H1 (cell line): ENCODE measurements at regions not wholly inside any gene's neighbourhood (a gene's known extent, or its start where the extent isn't known, plus 50 kb on each side); places are given as distances from the start of the nearest gene placed in this dataset.

Experiments
- CTCF ChIA-PET: fragments of 300-600 bp; sonication (Branson Sonifier 250); formaldehyde crosslinking; loops from one replicate; lab custom pipeline; 2021; ENCODE audit not compliant: partially characterized antibody; lab: Charles Lee
- POLR2A ChIA-PET: fragments of 300-600 bp; sonication (Branson Sonifier 250); formaldehyde crosslinking; loops from one replicate; lab custom pipeline; 2021; ENCODE audit warnings: inconsistent platforms; ENCODE audit not compliant: partially characterized antibody; lab: Charles Lee
- DNase-seq, 2 experiments: peaks; one replicate each; pipeline versions ENCODE4 v3.0.0 to v3.0.0-alpha.2; 2010 to 2022; ENCODE audit warnings: low spot score in 2 of 2, low read depth in 1 of 2, mixed read lengths in 1 of 2
- FAIRE-seq: peaks from 2 replicates; lab custom pipeline; 2011; peaks lifted over from hg19 to GRCh38; lab: Jason Lieb, UNC
- H2AFZ ChIP-seq: 2 replicates; pipeline ENCODE4 v1.8.1; 2012; ENCODE audit warnings: low read length, inconsistent platforms
- H2AK5ac ChIP-seq: 2 replicates; pipeline ENCODE4 v1.6.1; 2013; ENCODE audit warnings: low read depth, low read length
- H2BK120ac ChIP-seq: replicated peaks from 2 replicates; pipeline ENCODE3; 2013; ENCODE audit warnings: low read depth, low read length, inconsistent platforms
- H2BK12ac ChIP-seq: 2 replicates; pipeline ENCODE4 v1.6.1; 2013; ENCODE audit warnings: low read depth, low read length
- H2BK15ac ChIP-seq: 2 replicates; pipeline ENCODE4 v1.6.1; 2013; ENCODE audit warnings: low read length
- H2BK20ac ChIP-seq: 2 replicates; pipeline ENCODE4 v1.6.1; 2013; ENCODE audit warnings: low read length
- H2BK5ac ChIP-seq: 2 replicates; pipeline ENCODE4 v1.6.1; 2013; ENCODE audit warnings: low read depth, low read length
- H3K14ac ChIP-seq: 2 replicates; pipeline ENCODE4 v1.6.1; 2013; ENCODE audit warnings: inconsistent platforms; ENCODE audit not compliant: insufficient read length
- H3K18ac ChIP-seq: 2 replicates; pipeline ENCODE4 v1.6.1; 2013; ENCODE audit warnings: low read length; ENCODE audit errors: extremely low read depth
- H3K23ac ChIP-seq: 2 replicates; pipeline ENCODE4 v1.6.1; 2013; ENCODE audit warnings: inconsistent platforms; ENCODE audit not compliant: insufficient read length
- H3K23me2 ChIP-seq: 2 replicates; pipeline ENCODE4 v1.6.1; 2013; ENCODE audit warnings: low read depth, low read length
- H3K27ac ChIP-seq: 2 replicates; pipeline ENCODE4 v1.6.1; 2011; ENCODE audit warnings: low read depth, low read length, inconsistent platforms
- H3K27me3 ChIP-seq, 4 experiments: replicated peaks in 1 of 4; 1 replicate in 1 of 4; 2 replicates in 3 of 4; pipeline versions ENCODE4 v1.6.1 to v1.8.1; 2011 to 2013; ENCODE audit warnings: low read length in 3 of 4, mild to moderate bottlenecking in 3 of 4, inconsistent platforms in 2 of 4, mixed read lengths in 2 of 4, moderate library complexity in 1 of 4; ENCODE audit not compliant: control insufficient read depth in 3 of 4, insufficient read depth in 3 of 4; ENCODE audit errors: extremely low read depth in 1 of 4
- H3K36me3 ChIP-seq, 4 experiments: 2 replicates each; pipeline versions ENCODE4 v1.6.1 to v1.8.1; 2011 to 2013; ENCODE audit warnings: mild to moderate bottlenecking in 4 of 4, low read length in 3 of 4, moderate library complexity in 2 of 4, control low read depth in 1 of 4, inconsistent platforms in 1 of 4; ENCODE audit not compliant: insufficient read depth in 4 of 4, control insufficient read depth in 2 of 4
- H3K4ac ChIP-seq: replicated peaks from 2 replicates; pipeline ENCODE3; 2013; ENCODE audit warnings: low read length, low read depth, mixed read lengths, inconsistent platforms; ENCODE audit not compliant: insufficient read length
- H3K4me1 ChIP-seq, 4 experiments: replicated peaks in 1 of 4; 1 replicate in 1 of 4; 2 replicates in 3 of 4; pipeline versions ENCODE4 v1.6.1 to v1.8.1; 2011 to 2013; ENCODE audit warnings: low read length in 3 of 4, inconsistent platforms in 2 of 4, mixed read lengths in 1 of 4; ENCODE audit not compliant: insufficient read depth in 4 of 4, control insufficient read depth in 3 of 4
- H3K4me2 ChIP-seq, 2 experiments: 2 replicates each; pipeline versions ENCODE4 v1.6.1 to v1.8.1; 2011 to 2013; ENCODE audit warnings: low read depth in 2 of 2, low read length in 2 of 2, control low read depth in 1 of 2, inconsistent platforms in 1 of 2, mild to moderate bottlenecking in 1 of 2; ENCODE audit not compliant: insufficient read depth in 1 of 2
- H3K4me3 ChIP-seq, 4 experiments: fragments of 200-600, 300-600 bp in 1 of 4; sonication (generic), shearing (Covaris generic), sonication (Bioruptor Twin) in 1 of 4; 2 replicates each; pipeline versions ENCODE4 v1.5.1 to v1.8.1; 2011 to 2016; ENCODE audit warnings: low read length in 4 of 4, low read depth in 3 of 4, control low read depth in 2 of 4, inconsistent platforms in 2 of 4, mild to moderate bottlenecking in 2 of 4, mixed read lengths in 1 of 4, moderate library complexity in 1 of 4; ENCODE audit not compliant: insufficient read depth in 2 of 4; ENCODE audit errors: extremely low read depth in 1 of 4
- H3K56ac ChIP-seq: replicated peaks from 2 replicates; pipeline ENCODE3; 2013; ENCODE audit warnings: low read depth, mild to moderate bottlenecking, mixed read lengths, low read length, inconsistent platforms; ENCODE audit not compliant: insufficient read length
- H3K79me1 ChIP-seq: 2 replicates; pipeline ENCODE4 v1.6.1; 2013; ENCODE audit warnings: low read depth, low read length, control low read depth
- H3K79me2 ChIP-seq, 2 experiments: 2 replicates each; pipeline versions ENCODE4 v1.6.1 to v1.8.1; 2012 to 2013; ENCODE audit warnings: low read length in 2 of 2, mild to moderate bottlenecking in 2 of 2, inconsistent platforms in 1 of 2; ENCODE audit not compliant: insufficient read depth in 2 of 2, control insufficient read depth in 1 of 2
- H3K9ac ChIP-seq, 4 experiments: replicated peaks in 1 of 4; 1 replicate in 1 of 4; 2 replicates in 3 of 4; pipeline versions ENCODE4 v1.6.1 to v1.8.1; 2011 to 2013; ENCODE audit warnings: low read depth in 3 of 4, low read length in 3 of 4, control low read depth in 2 of 4, mild to moderate bottlenecking in 2 of 4, moderate library complexity in 2 of 4, inconsistent platforms in 1 of 4; ENCODE audit errors: extremely low read depth in 1 of 4
- H3K9me3 ChIP-seq, 2 experiments: 2 replicates each; pipeline versions ENCODE4 v1.6.1 to v1.8.1; 2012 to 2013; ENCODE audit warnings: mild to moderate bottlenecking in 2 of 2, moderate library complexity in 2 of 2, control low read depth in 1 of 2, inconsistent platforms in 1 of 2, low read depth in 1 of 2, low read length in 1 of 2, mixed read lengths in 1 of 2; ENCODE audit not compliant: insufficient read depth in 2 of 2
- H4K20me1 ChIP-seq, 2 experiments: replicated peaks in 1 of 2; 2 replicates each; pipeline versions ENCODE3 to v1.8.1; 2011 to 2013; ENCODE audit warnings: inconsistent platforms in 2 of 2, low read length in 2 of 2, mild to moderate bottlenecking in 1 of 2; ENCODE audit not compliant: insufficient read depth in 2 of 2, control insufficient read depth in 1 of 2
- H4K5ac ChIP-seq: 2 replicates; pipeline ENCODE4 v1.6.1; 2013; ENCODE audit warnings: low read length, low read depth, mixed read lengths, inconsistent platforms; ENCODE audit not compliant: insufficient read length
- H4K8ac ChIP-seq: 2 replicates; pipeline ENCODE4 v1.8.0; 2013; ENCODE audit warnings: mild to moderate bottlenecking, moderate library complexity, low read length, inconsistent platforms; ENCODE audit not compliant: insufficient read depth; ENCODE audit errors: extremely low read depth
- H4K91ac ChIP-seq: replicated peaks from 2 replicates; pipeline ENCODE3; 2013; ENCODE audit warnings: low read length, mixed read lengths, inconsistent platforms; ENCODE audit not compliant: insufficient read length
- ASH2L ChIP-seq: fragments of 200-600, 300-600 bp; sonication (generic); IDR thresholded peaks from one replicate; pipeline ENCODE4 v1.7.1; 2017; ENCODE audit warnings: low read length
- ATF3 ChIP-seq: IDR thresholded peaks from 2 replicates; pipeline ENCODE4 v1.6.1; 2011; ENCODE audit warnings: low read depth, mild to moderate bottlenecking, low read length; ENCODE audit not compliant: insufficient read depth
- GABPA ChIP-seq: IDR thresholded peaks from 2 replicates; pipeline ENCODE4 v1.6.1; 2011; ENCODE audit warnings: mild to moderate bottlenecking, low read length, moderate library complexity, borderline replicate concordance; ENCODE audit not compliant: insufficient read depth
- KDM5A ChIP-seq: fragments of 200-600 bp; IDR thresholded peaks from 2 replicates; pipeline ENCODE4 v1.7.1; 2012; ENCODE audit warnings: mild to moderate bottlenecking, low read length, inconsistent platforms, mixed read lengths
- SRF ChIP-seq: IDR thresholded peaks from 2 replicates; pipeline ENCODE4 v1.6.1; 2011; ENCODE audit warnings: mild to moderate bottlenecking, low read depth, low read length, moderate library complexity
- SUZ12 ChIP-seq: fragments of 200-600 bp; sonication (generic); IDR thresholded peaks from 2 replicates; pipeline ENCODE4 v1.6.1; 2012; ENCODE audit warnings: mild to moderate bottlenecking, inconsistent platforms, low read length, moderate library complexity, mixed read lengths
- ZNF274 ChIP-seq: IDR thresholded peaks from 2 replicates; pipeline ENCODE4 v1.7.0; 2012; ENCODE audit warnings: low read length, borderline replicate concordance; ENCODE audit errors: extremely low read depth
- WGBS, 2 experiments: shearing (Covaris generic) in 1 of 2; methylation state at CpG; one replicate each; pipeline versions ENCODE4 v1.1.6 to v1.1.7; 2013 to 2015; ENCODE audit warnings: low lambda C conversion rate in 2 of 2, mixed read lengths in 2 of 2, inconsistent platforms in 1 of 2, low coverage in 1 of 2, missing lambda C conversion rate in 1 of 2; ENCODE audit not compliant: insufficient replicate concordance in 2 of 2, insufficient coverage in 1 of 2, insufficient read length in 1 of 2; ENCODE audit errors: extremely low coverage in 1 of 2, missing lambda C conversion rate in 1 of 2; 5-methylcytosine and 5-hydroxymethylcytosine counted together

DNA sequence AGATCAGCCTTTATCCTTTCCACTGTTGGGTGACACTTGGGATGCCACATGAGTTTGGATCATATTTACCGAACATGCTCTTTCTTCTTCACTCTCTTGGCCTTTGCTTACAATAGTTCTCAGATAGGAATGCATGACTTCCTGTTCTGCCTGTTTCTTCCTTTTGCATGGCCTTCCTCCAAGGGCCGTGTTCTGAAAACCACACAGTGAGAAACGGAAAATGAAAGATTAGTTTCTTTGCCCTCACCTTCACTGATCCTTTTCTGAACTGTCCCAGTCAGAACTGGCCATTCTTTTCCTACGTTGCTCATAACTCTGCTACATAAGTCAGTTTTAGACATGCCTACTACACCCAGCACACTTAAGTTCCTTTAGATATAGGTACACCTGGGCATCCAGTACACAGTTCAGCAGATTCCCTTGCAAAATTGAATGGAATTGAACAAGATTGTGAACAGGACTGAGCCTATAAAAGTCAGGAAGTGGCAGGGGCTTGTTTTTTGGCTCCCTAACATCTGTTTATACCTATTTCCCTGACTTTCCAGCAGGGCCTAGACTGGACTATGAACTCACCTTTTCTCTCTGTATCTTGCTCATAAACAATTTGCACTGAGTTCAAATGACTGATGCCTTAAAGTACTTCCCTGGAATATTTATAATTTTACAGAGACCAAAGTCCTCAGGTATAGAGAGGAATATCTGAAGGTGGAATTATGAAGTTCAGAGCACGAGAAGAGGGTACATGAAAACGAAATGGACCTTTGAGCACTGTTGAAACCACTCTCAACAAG lies 186.4 kb upstream of the ST6GAL2 start:
- CTCF ChIA-PET = no interaction called here
- 0 out of 2 replicates have a peak overlapping the region, but pooled peaks have one; percentile 12 for H2AFZ ChIP-seq
- no peak overlapping the region for H4K8ac ChIP-seq
- H3K4me1 ChIP-seq = no peaks in the 10 kb centered on the region
- no peaks in the 10 kb centered on the region for H3K36me3 ChIP-seq
- no peak overlapping the region for H2BK20ac ChIP-seq
- DNase-seq = no peak
- H2AK5ac ChIP-seq = no peak overlapping the region
- no peak overlapping the region for H3K18ac ChIP-seq
- H4K91ac ChIP-seq = no peak overlapping the region
- WGBS, 2 experiments = 89% methylated on average over 6 of the region's 6 CpGs; no CpG with 5 or more reads in 1 of the 2 experiments
- no peaks in the 10 kb centered on the region for H3K79me2 ChIP-seq
- no peak overlapping the region for H3K4me2 ChIP-seq
- H2BK12ac ChIP-seq = no peak overlapping the region
- no peak overlapping the region for H3K9ac ChIP-seq
- no peak overlapping the region for H3K23ac ChIP-seq
- no peaks in the 10 kb centered on the region for H3K27me3 ChIP-seq
- H2BK5ac ChIP-seq = no peak overlapping the region
- FAIRE-seq = no peak
- H3K9me3 ChIP-seq = no peaks in the 10 kb centered on the region
- H3K56ac ChIP-seq = no peak overlapping the region
- POLR2A ChIA-PET = interaction anchor here (1.2 kb wide), 1 partner anchor 186 kb away, joined by 3 read pairs; no protein-coding TSS in a partner anchor
- no peak overlapping the region for H2BK15ac ChIP-seq
- H4K5ac ChIP-seq = no peak overlapping the region
- no peak overlapping the region for H3K4me3 ChIP-seq
- H2BK120ac ChIP-seq = no peak overlapping the region
- no peak overlapping the region for H3K27ac ChIP-seq
- no peaks in the 10 kb centered on the region for H3K23me2 ChIP-seq
- no peak overlapping the region for H3K14ac ChIP-seq
- no peaks in the 10 kb centered on the region for H4K20me1 ChIP-seq
- H3K79me1 ChIP-seq = no peaks in the 10 kb centered on the region
- no peak overlapping the region for H3K4ac ChIP-seq
- no peak for TF ChIP-seq SRF
- no peak for TF ChIP-seq ATF3
- no peak for TF ChIP-seq ZNF274
- no peak for TF ChIP-seq ASH2L
- no peak for TF ChIP-seq GABPA
- TF ChIP-seq KDM5A = no peak
- no peak for TF ChIP-seq SUZ12
